ENCODE measurements at regions not wholly inside any gene's neighbourhood (a gene's known extent, or its start where the extent isn't known, plus 50 kb on each side); places are given as distances from the start of the nearest gene placed in this dataset.

DNA sequence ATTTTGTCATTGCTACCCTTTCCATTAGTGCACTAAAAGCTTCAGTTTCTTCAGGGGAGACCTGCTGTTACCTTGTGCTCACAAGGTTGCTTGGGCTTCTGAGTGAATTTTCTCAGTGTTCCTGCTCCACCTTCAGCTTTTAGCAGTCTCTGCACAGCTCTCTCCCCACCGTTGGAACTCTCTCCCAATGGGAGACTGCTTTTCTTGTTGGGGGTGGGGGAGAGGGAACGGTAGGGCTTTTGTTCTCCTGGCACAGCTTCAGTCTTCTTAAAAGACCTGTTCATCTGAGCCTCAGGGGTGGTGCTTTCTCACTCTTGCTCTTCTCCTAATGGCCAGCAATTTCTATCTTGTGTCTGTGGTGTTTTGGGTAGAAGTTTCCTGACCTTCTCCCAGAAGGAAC, 915.7 kb downstream of the EFNA5 start:
- no peak for ATAC-seq
- no peak overlapping the region for H3K27ac ChIP-seq
- TF ChIP-seq POLR2A (IDR thresholded peaks at IDR 0.05) = no peak
- TF ChIP-seq, protein P1, sequence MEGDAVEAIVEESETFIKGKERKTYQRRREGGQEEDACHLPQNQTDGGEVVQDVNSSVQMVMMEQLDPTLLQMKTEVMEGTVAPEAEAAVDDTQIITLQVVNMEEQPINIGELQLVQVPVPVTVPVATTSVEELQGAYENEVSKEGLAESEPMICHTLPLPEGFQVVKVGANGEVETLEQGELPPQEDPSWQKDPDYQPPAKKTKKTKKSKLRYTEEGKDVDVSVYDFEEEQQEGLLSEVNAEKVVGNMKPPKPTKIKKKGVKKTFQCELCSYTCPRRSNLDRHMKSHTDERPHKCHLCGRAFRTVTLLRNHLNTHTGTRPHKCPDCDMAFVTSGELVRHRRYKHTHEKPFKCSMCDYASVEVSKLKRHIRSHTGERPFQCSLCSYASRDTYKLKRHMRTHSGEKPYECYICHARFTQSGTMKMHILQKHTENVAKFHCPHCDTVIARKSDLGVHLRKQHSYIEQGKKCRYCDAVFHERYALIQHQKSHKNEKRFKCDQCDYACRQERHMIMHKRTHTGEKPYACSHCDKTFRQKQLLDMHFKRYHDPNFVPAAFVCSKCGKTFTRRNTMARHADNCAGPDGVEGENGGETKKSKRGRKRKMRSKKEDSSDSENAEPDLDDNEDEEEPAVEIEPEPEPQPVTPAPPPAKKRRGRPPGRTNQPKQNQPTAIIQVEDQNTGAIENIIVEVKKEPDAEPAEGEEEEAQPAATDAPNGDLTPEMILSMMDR (IDR thresholded peaks at IDR 0.05 in 4 of 5, conservative IDR thresholded peaks at IDR 0.05 in 1 of 5) = no peak
- in situ Hi-C loops (cut with MboI; ENCODE audit: low sequenced_read_pairs in 4 of 4) = no loop called here
- H3K4me1 ChIP-seq = no peaks in the 10 kb centered on the region
- intact Hi-C loops (cut with DNase I; ENCODE audit: low total_unique reads) = no loop called here
- no peaks in the 10 kb centered on the region for H3K36me3 ChIP-seq
- H3K27me3 ChIP-seq = no peaks in the 10 kb centered on the region
- no peaks in the 10 kb centered on the region for H3K9me3 ChIP-seq
- no peak overlapping the region for H3K4me3 ChIP-seq
- no peak for DNase-seq

DNA sequence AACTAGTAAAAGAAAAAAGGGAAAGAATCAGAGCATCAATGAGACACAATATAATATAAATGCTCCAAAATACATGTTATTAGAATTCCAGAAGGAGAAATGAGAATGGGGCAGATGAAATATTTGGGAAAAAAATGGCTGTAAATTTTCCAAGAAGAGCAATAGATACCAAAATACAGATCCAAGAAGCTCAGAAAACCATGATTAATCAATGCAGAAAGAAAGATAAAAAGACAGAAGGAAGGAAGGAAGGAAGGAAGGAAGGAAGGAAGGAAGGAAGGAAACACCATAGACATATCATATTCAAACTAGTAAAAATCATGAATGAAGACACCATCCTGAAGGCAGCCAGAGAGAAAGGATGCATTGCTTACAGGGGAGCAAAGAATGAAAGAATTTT, 920.9 kb downstream of the EFNA5 start:
- Histone ChIP-seq H3K9me3 (no peaks in the 10 kb centered on the region), H3K4me3 (no peak overlapping the region), H3K36me3 (no peaks in the 10 kb centered on the region), H3K27me3 (no peaks in the 10 kb centered on the region), H3K4me1 (no peaks in the 10 kb centered on the region), H3K27ac (no peak overlapping the region)
- intact Hi-C loops (cut with DNase I; ENCODE audit: low total_unique reads) (no loop called here), in situ Hi-C loops (cut with MboI; ENCODE audit: low sequenced_read_pairs in 4 of 4) (no loop called here)
- TF ChIP-seq, protein P1 (IDR thresholded peaks at IDR 0.05 in 4 of 5, conservative IDR thresholded peaks at IDR 0.05 in 1 of 5) = no peak
- TF ChIP-seq POLR2A (IDR thresholded peaks at IDR 0.05) = no peak
- no peak for DNase-seq
- no peak for ATAC-seq

DNA sequence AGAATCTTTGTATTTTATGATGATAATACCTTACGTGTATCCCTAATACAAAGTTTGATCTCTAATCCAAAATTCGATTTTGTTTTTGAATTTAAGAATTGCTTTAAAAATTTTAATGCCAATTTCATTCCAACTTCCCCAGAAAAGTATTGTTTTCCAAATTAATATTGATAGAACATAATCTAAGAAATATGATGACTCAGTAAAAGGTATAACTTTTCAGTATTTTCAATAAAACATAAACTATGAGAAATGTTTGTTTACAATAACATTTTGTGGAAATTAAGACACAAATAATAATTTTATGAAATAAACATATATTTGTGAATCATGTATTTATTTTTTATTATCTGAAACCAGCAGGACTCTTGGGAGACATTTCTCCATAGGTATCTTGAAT, 931.6 kb downstream of the EFNA5 start:
- in situ Hi-C loops (cut with MboI; ENCODE audit: low sequenced_read_pairs in 4 of 4) (no loop called here), intact Hi-C loops (cut with DNase I; ENCODE audit: low total_unique reads) (no loop called here)
- TF ChIP-seq POLR2A (IDR thresholded peaks at IDR 0.05) = no peak
- TF ChIP-seq, protein P1 (IDR thresholded peaks at IDR 0.05 in 4 of 5, conservative IDR thresholded peaks at IDR 0.05 in 1 of 5) = no peak

DNA sequence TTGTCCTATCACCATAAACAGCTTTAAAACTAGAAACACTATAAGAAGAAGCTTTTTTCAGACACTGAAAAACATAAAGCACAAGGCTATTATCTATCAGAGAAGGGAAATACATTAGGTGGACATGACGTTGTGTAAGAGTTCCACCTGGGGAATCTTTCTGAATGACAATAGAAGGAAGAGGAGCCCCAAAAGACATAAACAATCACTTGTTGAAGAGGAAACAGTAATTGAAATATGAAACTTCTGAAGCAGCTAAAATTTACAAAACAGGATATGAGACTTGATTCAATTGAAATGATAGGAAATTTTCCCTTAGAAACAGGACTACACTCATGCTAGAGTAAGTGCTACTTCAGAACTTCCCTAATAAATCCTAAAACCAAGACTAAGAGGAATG, 933.6 kb downstream of the EFNA5 start:
- in situ Hi-C loops (cut with MboI; ENCODE audit: low sequenced_read_pairs in 4 of 4) = no loop called here
- Histone ChIP-seq H3K4me1 (no peaks in the 10 kb centered on the region), H3K36me3 (no peaks in the 10 kb centered on the region), H3K27me3 (no peaks in the 10 kb centered on the region), H3K4me3 (no peak overlapping the region), H3K27ac (no peak overlapping the region), H3K9me3 (no peaks in the 10 kb centered on the region)
- ATAC-seq (no peak), DNase-seq (no peak)
- intact Hi-C loops (cut with DNase I; ENCODE audit: low total_unique reads) = no loop called here
- TF ChIP-seq, protein P1 (IDR thresholded peaks at IDR 0.05 in 4 of 5, conservative IDR thresholded peaks at IDR 0.05 in 1 of 5) = no peak
- no peak for TF ChIP-seq POLR2A (IDR thresholded peaks at IDR 0.05)

More for the DNA sequence above, 931.6 kb downstream of the EFNA5 start:
- Histone ChIP-seq H3K27me3 (no peaks in the 10 kb centered on the region), H3K36me3 (no peaks in the 10 kb centered on the region), H3K4me3 (no peak overlapping the region), H3K27ac (no peak overlapping the region), H3K4me1 (no peaks in the 10 kb centered on the region), H3K9me3 (no peaks in the 10 kb centered on the region)
- ATAC-seq (no peak), DNase-seq (no peak)

DNA sequence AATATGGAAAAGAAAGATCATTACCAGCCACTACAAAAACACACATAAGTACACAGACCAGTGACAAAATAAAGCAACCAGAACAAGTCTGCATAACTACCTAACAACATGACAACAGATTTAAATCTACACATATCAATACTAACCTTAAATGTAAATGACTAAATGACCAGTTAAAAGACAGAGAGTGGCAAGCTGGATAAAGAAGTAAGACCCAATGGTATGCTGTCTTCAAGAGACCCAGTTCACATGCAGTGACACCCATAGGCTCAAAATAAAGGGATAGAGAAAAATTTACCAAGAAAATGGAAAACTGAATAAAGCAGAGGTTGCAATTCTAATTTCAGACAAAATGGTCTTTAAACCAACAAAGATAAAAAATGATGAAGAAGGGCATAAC, 938.1 kb downstream of the EFNA5 start:
- Histone ChIP-seq H3K9me3 (no peaks in the 10 kb centered on the region), H3K4me1 (no peaks in the 10 kb centered on the region), H3K27ac (no peak overlapping the region), H3K27me3 (no peaks in the 10 kb centered on the region), H3K36me3 (no peaks in the 10 kb centered on the region), H3K4me3 (no peak overlapping the region)
- intact Hi-C loops (cut with DNase I; ENCODE audit: low total_unique reads) (no loop called here), in situ Hi-C loops (cut with MboI; ENCODE audit: low sequenced_read_pairs in 4 of 4) (no loop called here)
- ATAC-seq (no peak), DNase-seq (no peak)
- TF ChIP-seq, protein P1 (IDR thresholded peaks at IDR 0.05 in 4 of 5, conservative IDR thresholded peaks at IDR 0.05 in 1 of 5) = no peak
- TF ChIP-seq POLR2A (IDR thresholded peaks at IDR 0.05) = no peak
